22Rv1 (cell line): ENCODE measurements at regions not wholly inside any gene's neighbourhood (a gene's known extent, or its start where the extent isn't known, plus 50 kb on each side); places are given as distances from the start of the nearest gene placed in this dataset.

Experiments
- CTCF ChIP-seq: fragments of 450-650 bp; IDR thresholded peaks from 2 replicates; pipeline ENCODE4 v1.5.1; 2017; ENCODE audit warnings: mild to moderate bottlenecking
- ZFX ChIP-seq: fragments of 450-650 bp; IDR thresholded peaks from 2 replicates; pipeline ENCODE4 v1.6.1; 2017; ENCODE audit warnings: antibody characterized with exemption, borderline replicate concordance

DNA sequence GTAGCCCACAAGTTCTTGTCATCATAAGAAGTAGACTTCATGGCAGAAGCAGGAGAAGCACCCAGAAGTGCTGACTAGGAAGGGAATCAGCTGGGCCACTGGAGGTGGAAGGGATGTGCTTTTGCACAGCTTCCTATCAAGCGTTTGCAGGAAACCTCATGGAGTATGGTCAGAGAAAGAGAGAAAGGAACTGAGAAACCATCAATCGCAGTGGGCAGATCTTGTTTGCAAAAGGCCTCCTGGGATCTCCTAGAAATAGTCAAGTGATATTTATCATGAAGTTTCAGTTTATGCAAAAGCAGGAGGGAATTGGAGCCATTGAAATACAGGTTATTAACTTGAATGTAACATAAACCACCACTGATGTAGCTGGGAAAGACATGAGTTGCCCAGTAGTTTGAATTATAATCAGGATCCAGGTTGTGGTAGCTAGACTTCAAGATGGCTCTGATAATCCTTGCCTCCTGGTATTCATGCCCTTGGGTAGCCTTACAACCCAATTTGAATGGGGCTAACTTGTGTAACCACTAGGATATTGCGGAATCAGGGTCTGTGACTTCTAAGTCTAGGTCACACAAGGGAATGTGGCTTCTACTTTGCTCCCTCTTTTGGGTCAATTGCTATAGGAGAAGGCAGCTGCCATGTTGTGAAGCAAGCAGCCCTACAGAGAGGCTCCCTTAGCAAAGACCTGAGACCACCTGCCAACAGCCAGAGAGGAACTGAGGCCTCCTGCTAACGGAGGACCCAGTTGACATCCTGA, 69.8 kb upstream of the TCF4 start:
- TF ChIP-seq CTCF (no peak), ZFX (no peak)
